Tibial artery (tissue), 4 donors: ENCODE measurements at regions not wholly inside any gene's neighbourhood (a gene's known extent, or its start where the extent isn't known, plus 50 kb on each side); places are given as distances from the start of the nearest gene placed in this dataset.

ENCODE experiments used
- DNase-seq, 2 donors: peaks; one replicate each; pipeline ENCODE4 v3.0.0-alpha.2; 2019
- H3K27ac ChIP-seq, 2 donors: fragments of 200-600 bp; sonication (generic) in 1 of 2; 1 replicate in 1 of 2; 2 replicates in 1 of 2; pipeline ENCODE4 v1.5.1; 2018 to 2019; ENCODE audit warnings: mild to moderate bottlenecking in 1 of 2
- H3K27me3 ChIP-seq, 2 donors: fragments of 200-600 bp; sonication (generic) in 1 of 2; one replicate each; pipeline versions ENCODE4 v1.5.1 to v1.6.0; 2016 to 2019
- H3K36me3 ChIP-seq, 3 donors: fragments of 200-600 bp; sonication (generic) in 2 of 3; one replicate each; pipeline ENCODE4 v1.5.1; 2016 to 2019; ENCODE audit warnings: mild to moderate bottlenecking in 2 of 3
- H3K4me1 ChIP-seq, 4 donors: fragments of 200-600 bp; sonication (generic) in 2 of 4; 1 replicate in 3 of 4; 2 replicates in 1 of 4; pipeline ENCODE4 v1.5.1; 2016 to 2019
- H3K4me3 ChIP-seq, 2 donors: fragments of 200-600 bp; sonication (generic) in 1 of 2; 1 replicate in 1 of 2; 2 replicates in 1 of 2; pipeline ENCODE4 v1.5.1; 2018 to 2019; ENCODE audit warnings: mild to moderate bottlenecking in 2 of 2
- H3K9me3 ChIP-seq, 3 donors: fragments of 200-600 bp; sonication (generic) in 1 of 3; one replicate each; pipeline ENCODE4 v1.5.1; 2016 to 2019
- intact Hi-C: fragments of 100-400 bp; cut with DNase I; formaldehyde crosslinking; loops from one replicate; pipeline ENCODE4 v1.15.0; 2023; ENCODE audit warnings: low total_unique reads
- TF ChIP-seq, protein P1 (sequence below), 2 experiments: fragments of 200-600 bp in 1 of 2; fragments of 450-650 bp in 1 of 2; IDR thresholded peaks; one replicate each; pipeline ENCODE4 v1.5.1; 2017 to 2019; ENCODE audit warnings: antibody characterized with exemption in 2 of 2, mild to moderate bottlenecking in 1 of 2, moderate library complexity in 1 of 2

DNA sequence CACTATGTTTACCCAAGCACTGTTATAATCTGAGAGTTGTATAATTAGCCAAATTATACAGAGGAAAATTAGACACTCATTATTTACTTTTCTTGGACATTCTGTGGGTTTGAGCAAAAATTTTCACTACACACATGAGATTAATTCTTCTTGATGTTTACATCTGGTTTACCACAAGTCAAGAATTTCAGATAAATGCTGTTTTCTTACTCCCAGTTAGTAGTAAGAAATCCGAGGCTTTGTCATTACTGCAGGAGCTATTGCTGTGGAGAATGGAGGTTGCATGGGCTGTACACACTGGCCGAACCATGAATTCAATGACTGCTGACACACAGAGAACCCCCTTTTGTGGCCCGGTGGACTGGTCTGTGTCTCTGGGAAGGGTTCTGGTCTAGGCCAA is 207.7 kb upstream of the CFAP20DC start:
- Histone ChIP-seq H3K36me3 (no peaks in the 10 kb centered on the region), H3K27me3 (no peaks in the 10 kb centered on the region), H3K9me3 (no peaks in the 10 kb centered on the region), H3K27ac (no peak overlapping the region), H3K4me3 (no peak overlapping the region), H3K4me1 (peaks cover 0 to 5% (median 0%) of the 10 kb centered on the region in 4 donors)
- TF ChIP-seq, protein P1, sequence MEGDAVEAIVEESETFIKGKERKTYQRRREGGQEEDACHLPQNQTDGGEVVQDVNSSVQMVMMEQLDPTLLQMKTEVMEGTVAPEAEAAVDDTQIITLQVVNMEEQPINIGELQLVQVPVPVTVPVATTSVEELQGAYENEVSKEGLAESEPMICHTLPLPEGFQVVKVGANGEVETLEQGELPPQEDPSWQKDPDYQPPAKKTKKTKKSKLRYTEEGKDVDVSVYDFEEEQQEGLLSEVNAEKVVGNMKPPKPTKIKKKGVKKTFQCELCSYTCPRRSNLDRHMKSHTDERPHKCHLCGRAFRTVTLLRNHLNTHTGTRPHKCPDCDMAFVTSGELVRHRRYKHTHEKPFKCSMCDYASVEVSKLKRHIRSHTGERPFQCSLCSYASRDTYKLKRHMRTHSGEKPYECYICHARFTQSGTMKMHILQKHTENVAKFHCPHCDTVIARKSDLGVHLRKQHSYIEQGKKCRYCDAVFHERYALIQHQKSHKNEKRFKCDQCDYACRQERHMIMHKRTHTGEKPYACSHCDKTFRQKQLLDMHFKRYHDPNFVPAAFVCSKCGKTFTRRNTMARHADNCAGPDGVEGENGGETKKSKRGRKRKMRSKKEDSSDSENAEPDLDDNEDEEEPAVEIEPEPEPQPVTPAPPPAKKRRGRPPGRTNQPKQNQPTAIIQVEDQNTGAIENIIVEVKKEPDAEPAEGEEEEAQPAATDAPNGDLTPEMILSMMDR (IDR thresholded peaks at IDR 0.05): no peak
- no peak for DNase-seq
- intact Hi-C loops: no loop called here

DNA sequence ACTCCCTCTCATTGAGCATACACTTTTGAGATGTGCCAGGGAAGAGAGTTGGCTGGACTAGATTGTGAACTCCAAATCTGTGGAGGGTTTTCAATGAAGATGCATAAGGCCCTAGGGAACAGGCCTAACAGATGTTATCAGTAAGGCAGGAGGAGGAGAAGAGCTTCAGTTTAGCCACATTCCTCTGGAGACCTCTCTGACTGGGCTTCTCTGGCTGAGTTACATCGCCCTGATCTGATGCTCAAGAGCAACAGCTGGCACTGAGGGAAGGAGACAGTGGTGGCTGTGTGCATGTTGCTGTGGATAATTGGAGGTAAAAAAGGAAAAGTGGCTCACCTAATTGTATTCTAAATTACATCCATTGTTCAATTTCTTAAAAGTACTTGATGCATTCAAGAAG is 206.4 kb upstream of the CFAP20DC start:
- Histone ChIP-seq H3K4me1 (no peaks in the 10 kb centered on the region), H3K9me3 (no peaks in the 10 kb centered on the region), H3K36me3 (no peaks in the 10 kb centered on the region), H3K27ac (no peak overlapping the region), H3K4me3 (no peak overlapping the region), H3K27me3 (no peaks in the 10 kb centered on the region)
- DNase-seq: no peak
- intact Hi-C loops: no loop called here
- TF ChIP-seq, protein P1 (IDR thresholded peaks at IDR 0.05): no peak

DNA sequence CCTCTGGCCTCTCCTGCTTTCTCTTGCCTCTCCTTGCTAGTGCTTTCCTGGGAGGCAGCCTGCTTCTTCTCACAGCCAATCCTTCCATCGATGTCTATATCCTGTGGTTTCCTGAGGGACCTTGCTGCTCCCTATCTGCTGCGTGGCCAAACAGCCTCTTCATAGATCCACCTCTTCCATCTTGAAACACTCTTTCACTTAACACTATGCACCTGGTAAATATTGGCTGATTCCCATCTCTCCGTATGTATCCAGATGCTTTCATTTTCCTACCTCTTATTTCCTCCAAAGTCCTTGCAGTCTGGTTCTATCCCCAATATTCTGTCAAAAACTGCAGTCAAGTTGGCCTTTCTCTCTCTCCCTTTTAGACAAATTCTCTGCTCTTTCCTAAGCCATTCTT is 205.2 kb upstream of the CFAP20DC start:
- TF ChIP-seq, protein P1 (IDR thresholded peaks at IDR 0.05): no peak
- no peaks in the 10 kb centered on the region for H3K27me3 ChIP-seq
- no peaks in the 10 kb centered on the region for H3K9me3 ChIP-seq
- no peak overlapping the region for H3K27ac ChIP-seq
- intact Hi-C loops: no loop called here
- H3K36me3 ChIP-seq: no peaks in the 10 kb centered on the region
- DNase-seq: no peak
- H3K4me3 ChIP-seq: no peak overlapping the region
- H3K4me1 ChIP-seq: no peaks in the 10 kb centered on the region

DNA sequence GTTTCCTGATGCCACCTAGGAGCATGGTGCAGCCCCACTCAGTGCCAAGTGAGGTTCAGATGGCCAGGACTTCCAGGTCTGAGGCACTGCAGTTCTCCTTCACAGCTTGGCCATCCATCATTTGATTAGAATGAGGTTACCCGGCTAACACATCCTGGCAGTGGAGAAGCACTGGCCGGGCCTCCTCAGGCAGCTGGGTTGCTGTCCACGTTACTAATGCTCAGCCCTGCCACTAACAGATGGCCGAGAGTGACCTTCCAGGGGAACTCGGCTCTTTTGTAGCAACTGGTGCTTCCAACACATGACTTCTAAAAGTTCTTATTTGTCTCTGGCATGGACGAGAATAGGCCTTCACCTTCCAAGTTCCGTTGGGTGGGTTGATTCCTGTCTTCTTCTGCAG is 204.6 kb upstream of the CFAP20DC start:
- Histone ChIP-seq H3K36me3 (no peaks in the 10 kb centered on the region), H3K9me3 (no peaks in the 10 kb centered on the region), H3K27ac (no peak overlapping the region), H3K4me1 (no peaks in the 10 kb centered on the region), H3K27me3 (no peaks in the 10 kb centered on the region), H3K4me3 (no peak overlapping the region)
- TF ChIP-seq, protein P1 (IDR thresholded peaks at IDR 0.05): no peak
- DNase-seq: no peak
- intact Hi-C loops: no loop called here

DNA sequence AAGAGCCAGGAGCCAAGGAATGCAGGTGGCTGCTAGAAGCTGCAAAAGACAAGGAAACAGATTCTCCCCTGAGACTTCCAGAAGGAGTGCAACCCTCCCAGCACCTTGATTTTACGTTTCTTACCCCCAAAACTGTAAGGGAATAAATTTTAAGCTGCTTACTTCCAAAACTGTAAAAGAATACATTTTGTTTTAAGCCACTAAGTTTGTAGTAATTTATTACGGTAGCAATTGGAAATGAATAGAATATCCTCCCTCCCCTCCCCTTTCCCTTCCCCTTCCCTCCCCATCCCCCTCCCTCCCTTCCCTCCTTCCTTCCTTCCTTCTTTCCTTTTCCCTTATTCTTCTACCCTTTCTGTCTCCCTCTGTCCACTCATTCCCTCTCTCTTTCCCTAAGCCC is 203.7 kb upstream of the CFAP20DC start:
- no peaks in the 10 kb centered on the region for H3K27me3 ChIP-seq
- DNase-seq: no peak
- H3K4me1 ChIP-seq: no peaks in the 10 kb centered on the region
- H3K36me3 ChIP-seq: no peaks in the 10 kb centered on the region
- intact Hi-C loops: no loop called here
- no peak overlapping the region for H3K27ac ChIP-seq
- no peaks in the 10 kb centered on the region for H3K9me3 ChIP-seq
- TF ChIP-seq, protein P1 (IDR thresholded peaks at IDR 0.05): no peak
- H3K4me3 ChIP-seq: no peak overlapping the region

DNA sequence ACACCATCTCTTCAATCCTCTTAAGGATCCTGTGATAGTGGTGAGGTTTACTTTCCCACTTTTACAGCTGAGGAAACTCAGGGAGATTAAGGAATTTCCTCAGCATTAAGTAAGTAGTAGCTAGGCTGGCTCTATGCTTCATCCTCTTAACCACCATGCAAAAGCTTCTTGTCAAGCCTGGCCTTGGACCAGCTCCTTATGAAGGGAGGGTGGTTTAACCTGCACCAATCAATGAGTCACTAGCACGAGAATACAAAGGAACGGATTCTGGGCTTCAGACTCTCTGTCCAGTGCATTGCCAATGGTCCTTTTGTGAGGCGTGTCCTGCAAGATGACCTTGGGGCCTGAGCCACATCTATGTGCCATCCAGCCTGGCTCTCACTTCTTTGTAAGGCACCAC is 202.0 kb upstream of the CFAP20DC start:
- no peak overlapping the region for H3K4me3 ChIP-seq
- no peaks in the 10 kb centered on the region for H3K4me1 ChIP-seq
- intact Hi-C loops: no loop called here
- no peaks in the 10 kb centered on the region for H3K36me3 ChIP-seq
- DNase-seq: no peak
- no peaks in the 10 kb centered on the region for H3K9me3 ChIP-seq
- H3K27me3 ChIP-seq: no peaks in the 10 kb centered on the region
- H3K27ac ChIP-seq: no peak overlapping the region
- TF ChIP-seq, protein P1 (IDR thresholded peaks at IDR 0.05): no peak
